Stomach (tissue), 8 donors: ENCODE measurements at regions not wholly inside any gene's neighbourhood (a gene's known extent, or its start where the extent isn't known, plus 50 kb on each side); places are given as distances from the start of the nearest gene placed in this dataset.
"Not testable (repeated sequence)": the region's sequence is repeated elsewhere in the genome, so short reads cannot be mapped to it uniquely, and the experiment has no call there.

Experiments used
- DNase-seq, 2 donors: peaks; one replicate each; pipeline versions ENCODE4 v3.0.0 to v3.0.0-alpha.2; 2013 to 2019
- H3K27ac ChIP-seq, 5 donors: fragments of 200-600 bp in 4 of 5; sonication (generic) in 4 of 5; one replicate each; pipeline ENCODE4 v1.5.1; 2013 to 2019; ENCODE audit warnings: mild to moderate bottlenecking in 1 of 5, moderate library complexity in 1 of 5
- H3K27me3 ChIP-seq, 3 donors: fragments of 200-600 bp; sonication (generic); one replicate each; pipeline ENCODE4 v1.5.1; 2017 to 2019; ENCODE audit warnings: mixed run types in 1 of 3
- H3K36me3 ChIP-seq, 4 donors: fragments of 200-600 bp; sonication (generic); 1 replicate in 3 of 4; 2 replicates in 1 of 4; pipeline ENCODE4 v1.5.1; 2016 to 2019
- H3K4me1 ChIP-seq, 4 donors: fragments of 200-600 bp; sonication (generic); one replicate each; pipeline ENCODE4 v1.5.1; 2016 to 2019
- H3K4me3 ChIP-seq, 4 donors: fragments of 200-600 bp; sonication (generic) in 3 of 4; one replicate each; pipeline ENCODE4 v1.5.1; 2016 to 2019; ENCODE audit warnings: mild to moderate bottlenecking in 1 of 4
- H3K9me3 ChIP-seq, 4 donors: fragments of 200-600 bp; sonication (generic); one replicate each; pipeline ENCODE4 v1.5.1; 2016 to 2019
- CTCF ChIP-seq, 7 experiments: fragments of 450-650 bp in 4 of 7; fragments of 200-600 bp in 3 of 7; sonication (generic) in 3 of 7; IDR thresholded peaks; one replicate each; pipeline ENCODE4 v1.5.1; 2016 to 2019; ENCODE audit warnings: antibody characterized with exemption in 7 of 7, control low read depth in 2 of 7, mild to moderate bottlenecking in 1 of 7
- EP300 ChIP-seq: sonication (generic); formaldehyde crosslinking; IDR thresholded peaks from one replicate; pipeline ENCODE4 v1.6.1; 2017; ENCODE audit warnings: antibody characterized with exemption
- POLR2A ChIP-seq, 4 donors: fragments of 450-650 bp; IDR thresholded peaks; one replicate each; pipeline ENCODE4 v1.6.1; 2016; ENCODE audit warnings: antibody characterized with exemption in 4 of 4, control low read depth in 2 of 4, mild to moderate bottlenecking in 1 of 4, moderate library complexity in 1 of 4
- POLR2AphosphoS5 ChIP-seq, 3 donors: sonication (generic); formaldehyde crosslinking; IDR thresholded peaks; one replicate each; pipeline ENCODE4 v1.6.1; 2016; ENCODE audit warnings: antibody characterized with exemption in 3 of 3
- WGBS, 5 donors: extraction: QIAGEN DNeasy Blood & Tissue Kit in 3 of 5; methylation state at CpG; one replicate each; pipeline versions ENCODE4 v1.1.5 to v1.1.7; 2013 to 2018; 5-methylcytosine and 5-hydroxymethylcytosine counted together
- intact Hi-C: fragments of 100-400 bp; cut with DNase I; formaldehyde crosslinking; loops from one replicate; pipeline ENCODE4 v1.15.1; 2023; ENCODE audit warnings: low total_unique reads
- donor health status: healthy with polysubstance abuse.
- donor health status: Bipolar disorder and iron deficiency.
- donor health status: healthy.

- DNase-seq: no peak
- 63 to 80% (median 71%) methylated on average over 1 of the region's 1 CpG for WGBS, 5 donors
- no peaks in the 10 kb centered on the region for H3K36me3 ChIP-seq
- intact Hi-C loops: no loop called here
- peaks cover 0 to 11% (median 3%) of the 10 kb centered on the region in 4 donors for H3K9me3 ChIP-seq
- H3K27ac ChIP-seq: no peak overlapping the region
- H3K27me3 ChIP-seq: no peaks in the 10 kb centered on the region
- H3K4me1 ChIP-seq: no peaks in the 10 kb centered on the region
- H3K4me3 ChIP-seq: no peak overlapping the region
- TF ChIP-seq EP300: no peak
- TF ChIP-seq CTCF (IDR thresholded peaks at IDR 0.05): no peak
- no peak for TF ChIP-seq POLR2AphosphoS5 (IDR thresholded peaks at IDR 0.05)
- TF ChIP-seq POLR2A (IDR thresholded peaks at IDR 0.05): no peak
Observed at GRCh38 chr5:91754990-91755389, 371.9 kb upstream of the ARRDC3 start.

DNA sequence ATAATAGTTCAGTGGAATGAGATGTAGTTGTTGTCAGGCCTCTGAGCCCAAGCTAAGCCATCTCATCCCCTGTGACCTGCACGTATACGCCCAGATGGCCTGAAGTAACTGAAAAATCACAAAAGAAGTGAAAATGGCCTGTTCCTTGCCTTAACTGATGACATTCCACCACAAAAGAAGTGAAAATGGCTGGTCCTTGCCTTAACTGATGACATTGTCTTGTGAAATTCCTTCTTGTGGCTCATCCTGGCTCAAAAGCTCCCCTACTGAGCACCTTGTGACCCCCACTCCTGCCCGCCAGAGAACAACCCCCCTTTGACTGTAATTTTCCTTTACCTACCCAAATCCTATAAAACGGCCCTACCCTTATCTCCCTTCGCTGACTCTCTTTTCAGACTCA is 361.4 kb upstream of the ARRDC3 start:
- H3K9me3 ChIP-seq, H3K27ac ChIP-seq, H3K27me3 ChIP-seq, intact Hi-C loops, H3K4me3 ChIP-seq, H3K4me1 ChIP-seq, DNase-seq, H3K36me3 ChIP-seq: not testable (repeated sequence)
- 71 to 80% (median 75%) methylated on average over 5 of the region's 5 CpGs for WGBS, 5 donors

GRCh38 chr5:91742550-91742949 is 359.4 kb upstream of the ARRDC3 start:
- no peaks in the 10 kb centered on the region for H3K27me3 ChIP-seq

GRCh38 chr5:91741764-91742505 is 358.8 kb upstream of the ARRDC3 start:
- H3K9me3 ChIP-seq: no peaks in the 10 kb centered on the region
- no peak overlapping the region for H3K4me3 ChIP-seq
- DNase-seq: no peak
- no peak for TF ChIP-seq EP300
- TF ChIP-seq CTCF (IDR thresholded peaks at IDR 0.05): no peak
- TF ChIP-seq POLR2AphosphoS5 (IDR thresholded peaks at IDR 0.05): no peak
- no peak for TF ChIP-seq POLR2A (IDR thresholded peaks at IDR 0.05)
- H3K4me1 ChIP-seq: no peaks in the 10 kb centered on the region
- no peak overlapping the region for H3K27ac ChIP-seq
- H3K36me3 ChIP-seq: no peaks in the 10 kb centered on the region
- intact Hi-C loops: no loop called here
- no peaks in the 10 kb centered on the region for H3K27me3 ChIP-seq
- 65 to 81% (median 72%) methylated on average over 7 of the region's 7 CpGs for WGBS, 5 donors

More at GRCh38 chr5:91742550-91742949, 359.4 kb upstream of the ARRDC3 start:
- DNase-seq: no peak
- Histone ChIP-seq H3K27ac (no peak overlapping the region), H3K36me3 (no peaks in the 10 kb centered on the region), H3K9me3 (no peaks in the 10 kb centered on the region), H3K4me1 (no peaks in the 10 kb centered on the region), H3K4me3 (no peak overlapping the region)
- intact Hi-C loops: no loop called here
- TF ChIP-seq POLR2A (IDR thresholded peaks at IDR 0.05) (no peak), POLR2AphosphoS5 (IDR thresholded peaks at IDR 0.05) (no peak), CTCF (IDR thresholded peaks at IDR 0.05) (no peak), EP300 (no peak)
- WGBS, 5 donors: 53 to 68% (median 63%) methylated on average over 3 of the region's 3 CpGs

- no peaks in the 10 kb centered on the region for H3K36me3 ChIP-seq
- TF ChIP-seq POLR2AphosphoS5 (IDR thresholded peaks at IDR 0.05) (no peak), EP300 (no peak), CTCF (IDR thresholded peaks at IDR 0.05) (no peak), POLR2A (IDR thresholded peaks at IDR 0.05) (no peak)
- H3K27me3 ChIP-seq: no peaks in the 10 kb centered on the region
- DNase-seq: no peak
- no peak overlapping the region for H3K27ac ChIP-seq
- intact Hi-C loops: no loop called here
- no peak overlapping the region for H3K4me3 ChIP-seq
- H3K9me3 ChIP-seq: no peaks in the 10 kb centered on the region
- no peaks in the 10 kb centered on the region for H3K4me1 ChIP-seq
- WGBS, 5 donors: 69 to 86% (median 72%) methylated on average over 1 of the region's 1 CpG
Observed at GRCh38 chr5:91730026-91730425, 346.9 kb upstream of the ARRDC3 start.
